AG09309 (cell line): ENCODE measurements at regions not wholly inside any gene's neighbourhood (a gene's known extent, or its start where the extent isn't known, plus 50 kb on each side); places are given as distances from the start of the nearest gene placed in this dataset.
A peak's percentile ranks its signal among the peaks of the same experiment; 100 is the strongest.
"Not testable (repeated sequence)": the region's sequence is repeated elsewhere in the genome, so short reads cannot be mapped to it uniquely, and the experiment has no call there.

ENCODE experiments used
- DNase-seq: peaks from one replicate; pipeline ENCODE4 v3.0.0-alpha.2; 2010; ENCODE audit warnings: low read depth
- H3K4me3 ChIP-seq: 2 replicates; pipeline ENCODE4 v1.5.1; 2011; ENCODE audit warnings: mild to moderate bottlenecking, low read depth, low read length, moderate library complexity; ENCODE audit not compliant: control insufficient read depth
- TF ChIP-seq, protein P1 (sequence below): IDR thresholded peaks from 2 replicates; pipeline ENCODE4 v1.5.1; 2011; ENCODE audit warnings: mild to moderate bottlenecking, low read depth, low read length, inconsistent platforms; ENCODE audit not compliant: insufficient read depth, control insufficient read depth; ENCODE audit errors: missing control alignments

DNA sequence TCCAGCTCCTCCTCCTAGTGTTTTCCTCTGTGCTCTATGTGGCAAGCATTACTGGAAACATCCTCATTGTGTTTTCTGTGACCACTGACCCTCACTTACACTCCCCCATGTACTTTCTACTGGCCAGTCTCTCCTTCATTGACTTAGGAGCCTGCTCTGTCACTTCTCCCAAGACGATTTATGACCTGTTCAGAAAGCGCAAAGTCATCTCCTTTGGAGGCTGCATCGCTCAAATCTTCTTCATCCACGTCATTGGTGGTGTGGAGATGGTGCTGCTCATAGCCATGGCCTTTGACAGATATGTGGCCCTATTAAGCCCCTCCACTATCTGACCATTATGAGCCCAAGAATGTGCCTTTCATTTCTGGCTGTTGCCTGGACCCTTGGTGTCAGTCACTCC lies 64.0 kb downstream of the OR4F15 start:
- DNase-seq, H3K4me3 ChIP-seq: not testable (repeated sequence)

DNA sequence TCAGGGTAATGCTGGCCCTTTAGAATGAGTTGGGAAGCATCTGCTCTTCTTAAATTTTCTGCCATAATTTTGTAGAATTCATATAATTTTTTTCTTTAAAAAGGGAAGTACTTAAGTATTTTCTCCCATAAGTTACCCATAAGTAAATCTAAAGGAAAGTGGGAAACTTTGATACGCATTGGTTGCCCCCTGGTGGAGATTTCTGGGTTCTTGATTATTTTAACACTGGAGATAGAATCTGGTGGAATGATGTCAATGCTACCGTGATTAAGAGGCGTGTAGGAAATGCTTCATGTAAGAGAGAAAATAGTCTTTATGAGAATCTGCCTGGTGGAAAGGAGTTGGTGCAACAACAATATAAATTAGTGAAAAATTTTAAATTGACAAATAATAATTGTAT lies 65.6 kb downstream of the OR4F15 start:
- TF ChIP-seq, protein P1, sequence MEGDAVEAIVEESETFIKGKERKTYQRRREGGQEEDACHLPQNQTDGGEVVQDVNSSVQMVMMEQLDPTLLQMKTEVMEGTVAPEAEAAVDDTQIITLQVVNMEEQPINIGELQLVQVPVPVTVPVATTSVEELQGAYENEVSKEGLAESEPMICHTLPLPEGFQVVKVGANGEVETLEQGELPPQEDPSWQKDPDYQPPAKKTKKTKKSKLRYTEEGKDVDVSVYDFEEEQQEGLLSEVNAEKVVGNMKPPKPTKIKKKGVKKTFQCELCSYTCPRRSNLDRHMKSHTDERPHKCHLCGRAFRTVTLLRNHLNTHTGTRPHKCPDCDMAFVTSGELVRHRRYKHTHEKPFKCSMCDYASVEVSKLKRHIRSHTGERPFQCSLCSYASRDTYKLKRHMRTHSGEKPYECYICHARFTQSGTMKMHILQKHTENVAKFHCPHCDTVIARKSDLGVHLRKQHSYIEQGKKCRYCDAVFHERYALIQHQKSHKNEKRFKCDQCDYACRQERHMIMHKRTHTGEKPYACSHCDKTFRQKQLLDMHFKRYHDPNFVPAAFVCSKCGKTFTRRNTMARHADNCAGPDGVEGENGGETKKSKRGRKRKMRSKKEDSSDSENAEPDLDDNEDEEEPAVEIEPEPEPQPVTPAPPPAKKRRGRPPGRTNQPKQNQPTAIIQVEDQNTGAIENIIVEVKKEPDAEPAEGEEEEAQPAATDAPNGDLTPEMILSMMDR: peak; percentile 18
- not testable (repeated sequence) for DNase-seq, H3K4me3 ChIP-seq

DNA sequence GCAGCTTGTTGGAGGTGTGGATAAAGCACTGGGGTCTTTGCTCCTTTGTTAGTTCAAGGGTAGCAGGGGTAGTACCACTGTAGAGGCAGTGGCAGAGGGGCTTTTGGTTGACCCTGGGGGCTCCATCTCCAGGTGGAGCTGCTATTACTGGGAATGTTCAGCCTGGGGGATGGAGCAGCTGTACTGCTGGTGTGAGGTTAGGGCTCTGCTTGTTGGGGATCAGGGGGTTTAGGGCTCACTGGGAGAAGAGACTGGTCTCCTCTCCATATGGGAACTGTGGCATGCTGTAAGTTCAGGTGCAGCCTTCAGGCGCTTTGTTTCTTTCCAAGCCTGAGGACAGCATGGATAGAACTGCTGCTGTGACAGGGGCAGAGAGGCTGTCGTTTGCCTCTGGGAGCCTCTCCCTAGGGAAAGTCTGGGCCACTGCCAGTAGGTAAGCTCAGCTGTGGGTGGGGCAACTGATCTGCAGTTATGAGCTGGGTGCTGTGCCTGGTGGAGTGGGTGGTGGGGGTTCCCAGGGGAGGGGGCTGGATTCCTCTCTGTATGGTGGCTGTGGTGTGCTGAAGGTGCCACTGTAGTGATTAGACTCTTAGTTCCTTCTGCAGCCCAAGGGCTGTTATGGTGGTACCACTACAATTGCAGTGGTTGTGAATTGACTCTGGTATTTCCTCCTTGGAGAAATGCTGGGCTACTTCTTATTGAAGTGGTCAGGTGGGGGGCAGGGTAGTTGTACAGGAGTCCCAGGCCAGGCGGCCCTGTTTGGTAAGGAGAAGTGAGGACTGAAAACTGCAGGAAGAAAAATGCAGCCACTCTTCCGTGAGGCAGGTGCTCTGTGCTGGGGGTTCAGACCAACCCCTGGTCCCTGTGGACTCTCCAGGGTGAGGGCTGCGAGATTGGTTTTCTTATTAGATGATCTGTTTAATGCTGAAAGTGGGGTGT lies 100.6 kb downstream of the OR4F15 start:
- not testable (repeated sequence) for H3K4me3 ChIP-seq, DNase-seq

DNA sequence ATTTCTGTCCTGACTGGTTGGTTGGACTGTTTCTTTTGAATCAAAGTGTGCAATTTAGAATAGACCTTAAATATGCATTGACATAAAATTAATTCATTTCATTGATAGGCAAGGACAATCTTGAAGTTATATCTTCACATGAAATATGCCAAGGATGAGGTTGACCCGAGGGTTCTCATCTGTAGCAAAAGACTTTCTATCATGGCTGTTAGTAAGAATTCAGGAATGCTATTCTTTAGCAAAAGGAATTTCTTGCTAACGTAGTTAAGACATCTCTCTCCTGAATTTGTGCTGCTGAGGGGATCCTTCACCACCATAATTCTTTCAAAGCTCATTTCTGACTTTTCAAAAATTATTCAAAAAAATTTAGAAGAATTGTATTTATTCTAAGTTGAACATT lies 112.6 kb downstream of the OR4F15 start:
- not testable (repeated sequence) for DNase-seq, H3K4me3 ChIP-seq

DNA sequence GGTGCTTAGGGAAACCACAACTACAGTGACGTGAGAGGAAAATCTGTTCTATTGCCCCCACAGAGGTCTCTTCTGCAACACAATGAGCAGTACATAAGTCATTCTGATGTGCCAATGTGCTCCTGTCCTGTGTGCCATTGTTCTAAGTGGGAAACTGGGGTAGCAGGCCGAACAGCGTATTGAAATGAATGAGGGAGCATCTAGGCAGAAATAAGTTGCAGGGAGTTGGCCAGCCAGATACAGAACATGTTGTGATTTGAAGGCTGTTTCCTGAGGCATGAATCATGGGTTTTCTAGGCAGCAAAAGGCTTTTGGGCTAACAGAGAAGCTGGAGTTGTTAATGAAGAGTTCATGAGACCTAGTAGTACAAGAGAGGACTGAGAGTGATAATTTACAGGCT lies 122.5 kb downstream of the OR4F15 start:
- H3K4me3 ChIP-seq, DNase-seq: not testable (repeated sequence)

DNA sequence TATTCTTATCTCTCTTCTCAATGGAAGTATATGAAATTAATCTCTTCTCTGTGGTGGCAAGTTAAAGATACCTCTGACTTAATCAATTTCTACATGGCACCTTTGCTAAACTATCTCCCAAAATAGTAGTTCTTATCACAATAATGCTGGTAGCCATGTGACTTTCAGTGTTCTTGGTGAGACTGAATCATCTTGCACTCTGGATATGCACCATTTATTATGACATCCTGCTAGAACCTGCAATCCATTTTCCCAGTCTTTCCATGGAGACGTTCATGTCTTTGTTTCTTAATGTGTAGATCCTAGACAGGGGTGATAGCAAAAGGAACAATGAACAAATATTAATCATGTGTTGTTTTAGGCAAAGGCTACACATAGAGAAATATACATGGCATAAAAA lies 125.4 kb downstream of the OR4F15 start:
- not testable (repeated sequence) for DNase-seq, H3K4me3 ChIP-seq

DNA sequence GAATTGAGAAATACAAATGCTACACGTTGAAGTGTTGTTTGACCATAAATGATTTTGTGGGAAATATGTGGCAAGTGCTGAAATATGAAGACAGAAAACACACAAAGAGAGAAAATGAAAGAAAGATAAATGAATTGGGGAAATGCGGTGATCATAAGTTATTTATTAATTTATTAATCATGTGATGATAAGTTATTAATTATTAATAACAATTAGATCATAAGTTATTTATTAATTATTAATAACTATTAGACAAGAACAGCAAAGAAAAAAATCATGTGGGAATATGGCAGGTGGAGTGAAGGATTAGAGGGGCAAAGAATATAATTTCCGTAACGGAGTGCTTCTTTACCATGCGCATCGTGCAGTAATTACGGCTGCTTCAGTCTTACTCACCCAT lies 126.6 kb downstream of the OR4F15 start:
- not testable (repeated sequence) for DNase-seq, H3K4me3 ChIP-seq

DNA sequence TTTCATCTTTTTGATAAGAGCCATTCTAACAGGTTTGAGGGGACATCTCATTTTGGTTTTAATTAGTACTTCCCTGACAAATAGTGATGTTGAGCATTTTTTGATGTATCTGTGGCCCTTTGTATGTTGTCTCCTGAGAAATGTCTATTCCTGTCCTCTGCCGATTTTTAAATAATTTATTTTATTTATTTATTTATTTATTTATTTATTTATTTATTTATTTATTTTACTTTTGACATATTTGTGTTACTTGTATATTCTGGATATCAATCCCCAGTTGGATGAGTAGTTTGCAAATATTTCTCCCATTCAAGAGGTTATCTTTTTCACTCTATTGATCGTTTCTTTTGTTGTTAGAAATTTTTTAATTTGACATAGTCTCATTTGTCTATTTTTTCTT lies 133.9 kb downstream of the OR4F15 start:
- not testable (repeated sequence) for H3K4me3 ChIP-seq, DNase-seq

DNA sequence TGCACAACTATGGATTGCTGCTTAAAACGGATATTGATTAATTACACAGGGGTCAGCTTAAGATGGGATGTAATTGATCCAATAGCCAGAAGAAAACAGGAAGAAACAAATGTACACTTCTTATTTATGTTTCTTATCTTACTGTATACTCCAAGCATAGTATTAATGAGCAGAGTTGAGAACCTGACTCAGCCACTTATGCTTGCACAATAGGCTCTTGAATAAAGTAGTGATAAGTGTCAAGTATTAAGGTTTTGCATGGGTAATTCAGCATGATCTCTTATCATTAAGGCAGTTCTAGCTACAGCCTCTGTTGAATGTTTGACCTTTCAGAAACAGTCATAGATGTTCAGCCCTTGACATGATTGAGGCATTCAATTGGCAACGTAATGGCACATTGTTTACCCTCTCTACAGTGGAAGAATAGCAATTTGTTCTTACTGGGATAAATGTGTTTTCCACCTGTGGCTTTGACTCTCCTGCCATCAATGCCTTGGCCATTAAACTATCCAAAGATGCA lies 136.5 kb downstream of the OR4F15 start:
- not testable (repeated sequence) for H3K4me3 ChIP-seq, DNase-seq

DNA sequence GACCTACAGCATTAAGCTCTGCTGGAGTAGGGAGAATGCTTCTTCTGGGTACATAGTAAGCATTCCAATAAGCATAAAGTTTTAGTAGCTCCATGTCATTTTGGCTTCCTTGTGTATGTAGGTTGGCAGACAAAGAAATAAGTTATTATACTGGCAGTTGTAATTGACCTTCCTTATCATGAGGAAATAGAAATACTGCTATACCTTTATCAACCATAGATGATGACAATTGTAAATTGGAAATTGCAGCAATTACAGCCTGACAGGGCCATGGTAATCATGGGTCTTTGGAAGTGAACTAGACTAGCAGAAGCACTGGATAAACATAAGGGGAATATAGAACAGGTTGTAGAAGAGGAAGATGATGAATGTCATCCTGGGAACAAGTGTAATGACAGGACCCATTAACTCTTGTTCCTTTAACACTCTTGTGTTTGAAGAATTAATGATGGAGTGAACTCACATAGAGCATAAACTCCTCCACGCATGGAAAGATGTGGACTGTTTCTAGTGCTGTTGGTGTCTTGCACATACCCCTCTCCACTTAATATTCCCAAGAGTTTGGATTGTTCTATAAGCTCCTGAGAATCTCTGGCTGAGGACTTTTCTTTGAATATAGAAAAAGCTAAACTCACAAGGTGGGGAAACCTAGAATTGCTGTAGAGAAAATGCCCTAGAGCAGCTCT lies 137.5 kb downstream of the OR4F15 start:
- DNase-seq, H3K4me3 ChIP-seq: not testable (repeated sequence)

DNA sequence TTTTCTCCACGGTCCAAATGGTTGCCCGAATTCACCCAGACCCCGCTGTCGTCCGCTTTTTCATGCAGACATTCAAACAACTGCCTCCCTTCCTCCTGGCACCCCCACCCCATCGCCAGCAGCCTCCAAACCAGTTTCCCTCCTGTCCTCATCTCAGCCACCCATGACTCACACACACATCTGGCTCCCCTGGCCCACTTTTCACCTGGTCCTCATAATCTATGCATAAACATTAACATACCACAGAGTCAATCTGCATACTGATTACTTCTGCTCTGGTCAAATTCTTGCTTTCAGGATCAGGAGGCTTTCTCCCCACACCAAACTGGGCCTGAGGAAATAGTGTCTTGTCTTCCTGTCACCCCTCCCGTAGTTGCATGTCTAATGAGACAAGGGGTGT lies 142.0 kb downstream of the OR4F15 start:
- DNase-seq, H3K4me3 ChIP-seq: not testable (repeated sequence)

DNA sequence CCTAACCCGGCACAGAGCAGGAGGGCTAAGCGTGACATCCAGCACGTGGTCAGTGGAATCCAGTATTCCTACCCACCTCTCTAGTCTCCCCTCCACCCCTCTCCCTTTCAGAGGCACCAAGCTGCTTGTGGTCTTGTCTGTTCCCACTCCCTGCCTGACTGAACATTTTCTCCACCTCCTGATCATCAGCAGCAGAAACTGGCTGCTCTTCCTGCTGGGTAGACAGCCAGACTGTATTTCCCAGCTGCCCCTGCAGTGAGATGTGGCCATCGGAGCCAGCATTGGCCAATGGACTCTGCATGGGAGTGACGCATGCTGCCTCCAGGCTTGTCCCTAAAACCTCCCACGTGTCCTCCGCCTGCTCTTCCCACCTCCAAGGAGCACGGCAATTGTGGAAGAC lies 143.8 kb downstream of the OR4F15 start:
- not testable (repeated sequence) for DNase-seq, H3K4me3 ChIP-seq

DNA sequence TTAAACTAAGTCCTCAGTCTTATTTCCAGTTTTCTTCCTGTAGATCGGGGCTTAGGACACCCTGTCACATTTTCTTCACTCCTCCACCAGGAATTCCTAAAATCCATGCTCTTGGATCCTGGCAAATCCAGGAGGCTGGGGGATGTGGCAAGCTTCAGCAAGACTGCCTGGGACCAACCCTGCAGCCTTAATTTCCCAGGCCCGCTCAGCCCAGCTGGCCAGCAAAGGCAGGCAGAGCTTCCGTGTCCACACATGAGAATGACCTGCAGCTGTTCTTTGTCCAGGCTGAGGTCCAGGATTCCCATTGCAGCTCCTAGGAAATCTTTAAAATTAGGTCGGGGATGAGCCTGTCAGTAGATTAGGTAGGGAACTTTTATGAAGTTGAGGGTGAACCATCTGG lies 146.7 kb downstream of the OR4F15 start:
- not testable (repeated sequence) for DNase-seq, H3K4me3 ChIP-seq

DNA sequence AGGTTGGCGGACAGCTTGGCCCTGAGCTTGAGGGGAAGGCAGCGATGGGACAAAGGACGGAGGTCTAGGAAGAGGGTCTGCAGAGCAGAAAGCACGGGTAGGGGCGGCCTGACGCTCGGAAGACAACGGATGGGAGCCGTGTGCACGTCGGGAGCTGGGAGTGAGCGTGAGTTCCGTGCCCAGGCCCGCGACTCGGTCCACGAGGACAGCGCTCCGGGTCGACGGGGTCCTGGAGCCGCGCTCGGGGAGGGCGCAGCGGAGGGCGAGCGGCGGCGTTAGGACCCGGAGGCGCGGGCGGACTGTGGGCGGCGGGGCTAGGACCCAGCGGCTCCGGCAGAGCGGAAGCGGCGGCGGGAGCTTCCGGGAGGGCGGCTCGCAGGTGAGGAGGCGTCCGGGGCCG lies 149.3 kb downstream of the OR4F15 start:
- not testable (repeated sequence) for DNase-seq, H3K4me3 ChIP-seq

DNA sequence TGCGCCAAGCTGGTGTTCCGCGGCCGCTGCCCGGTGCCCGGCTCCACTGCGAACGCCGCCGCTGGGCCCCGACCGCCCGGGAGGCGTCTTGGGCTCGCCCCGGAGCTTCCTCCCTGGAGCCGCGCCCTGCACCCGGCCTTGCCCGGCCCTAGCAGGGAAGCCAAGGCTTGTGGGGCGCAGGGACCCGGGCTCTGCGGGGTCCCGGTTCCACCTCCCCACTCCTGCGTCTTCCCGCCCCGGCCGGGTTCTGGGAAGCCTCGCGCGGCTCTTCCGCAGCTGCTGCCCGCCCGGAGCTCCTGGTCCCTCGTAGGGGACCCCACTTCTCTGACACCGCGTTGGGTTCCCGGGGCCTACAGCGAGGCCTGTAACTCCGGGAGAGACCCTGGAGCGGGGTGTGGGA lies 149.8 kb downstream of the OR4F15 start:
- not testable (repeated sequence) for H3K4me3 ChIP-seq, DNase-seq

DNA sequence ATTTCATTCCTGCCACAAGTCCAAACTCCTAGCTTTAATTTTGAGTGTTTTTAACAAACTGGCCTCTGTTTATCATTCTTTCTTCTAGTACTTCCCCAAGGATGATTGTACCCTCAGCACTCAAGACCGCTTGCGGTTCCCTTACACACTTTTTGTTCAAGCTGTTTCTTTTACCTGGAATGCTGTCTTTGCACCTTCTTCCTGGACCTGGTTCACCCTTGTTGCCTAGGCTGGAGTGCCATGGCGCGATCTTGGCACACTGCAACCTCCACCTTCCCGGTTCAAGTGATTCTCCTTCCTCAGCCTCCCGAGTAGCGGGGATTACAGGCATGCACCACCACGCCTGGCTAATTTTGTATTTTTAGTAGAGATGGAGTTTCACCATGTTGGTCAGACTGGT lies 151.7 kb downstream of the OR4F15 start:
- DNase-seq, H3K4me3 ChIP-seq: not testable (repeated sequence)

DNA sequence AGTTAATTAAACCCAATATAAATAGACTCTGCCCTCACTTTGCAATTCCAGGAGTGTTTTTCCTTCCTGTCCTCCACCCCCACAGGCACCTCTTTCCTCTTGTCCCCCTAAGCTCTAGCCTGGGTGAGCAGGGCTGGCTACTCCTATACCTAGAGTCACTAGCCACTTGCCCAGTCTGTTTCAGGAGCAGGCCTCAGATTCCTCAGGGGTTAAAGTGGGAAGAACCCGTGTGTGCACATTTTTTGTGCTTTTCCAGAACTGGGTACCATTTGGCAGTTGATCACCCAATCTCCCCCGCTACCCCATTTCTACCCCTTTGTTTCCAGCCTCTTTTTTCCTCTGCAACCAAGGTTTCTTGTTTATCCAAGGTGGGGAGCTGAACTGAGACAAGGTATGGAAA lies 153.4 kb downstream of the OR4F15 start:
- not testable (repeated sequence) for H3K4me3 ChIP-seq, DNase-seq

DNA sequence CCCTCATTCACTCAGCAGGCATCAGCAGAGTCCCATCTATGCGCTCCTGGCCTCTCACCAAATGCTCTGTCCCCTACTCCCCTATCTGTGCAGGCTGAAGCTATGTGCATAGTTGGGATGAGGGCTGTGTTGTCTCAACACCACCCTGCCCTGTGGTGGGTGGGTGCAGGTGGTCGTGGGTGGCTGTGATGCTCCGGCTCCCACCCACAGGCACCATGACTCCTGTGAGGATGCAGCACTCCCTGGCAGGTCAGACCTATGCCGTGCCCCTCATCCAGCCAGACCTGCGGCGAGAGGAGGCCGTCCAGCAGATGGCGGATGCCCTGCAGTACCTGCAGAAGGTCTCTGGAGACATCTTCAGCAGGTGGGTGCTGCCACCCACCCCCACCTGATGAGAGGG lies 153.9 kb downstream of the OR4F15 start:
- not testable (repeated sequence) for H3K4me3 ChIP-seq, DNase-seq
